IPS-20b (cell line): ENCODE measurements at regions not wholly inside any gene's neighbourhood (a gene's known extent, or its start where the extent isn't known, plus 50 kb on each side); places are given as distances from the start of the nearest gene placed in this dataset.

Experiments used
- H3K27ac ChIP-seq: one replicate; pipeline ENCODE4 v1.5.1; 2013; ENCODE audit warnings: low read length
- H3K27me3 ChIP-seq: 2 replicates; pipeline ENCODE4 v1.6.1; 2013; ENCODE audit warnings: mild to moderate bottlenecking, low read length, inconsistent platforms; ENCODE audit not compliant: insufficient read depth
- H3K36me3 ChIP-seq: 2 replicates; pipeline ENCODE4 v1.6.1; 2013; ENCODE audit warnings: low read depth, mild to moderate bottlenecking, inconsistent platforms, low read length, moderate library complexity; ENCODE audit not compliant: insufficient read depth
- H3K4me1 ChIP-seq: 2 replicates; pipeline ENCODE4 v1.6.1; 2013; ENCODE audit warnings: mild to moderate bottlenecking, control low read depth, inconsistent platforms, low read length, moderate library complexity; ENCODE audit not compliant: insufficient read depth
- H3K4me3 ChIP-seq: 2 replicates; pipeline ENCODE4 v1.5.1; 2013; ENCODE audit warnings: mild to moderate bottlenecking, low read length, inconsistent platforms
- H3K9ac ChIP-seq: 2 replicates; pipeline ENCODE4 v1.6.1; 2013; ENCODE audit warnings: low read depth, mild to moderate bottlenecking, inconsistent platforms, low read length, moderate library complexity
- H3K9me3 ChIP-seq: 2 replicates; pipeline ENCODE4 v1.6.1; 2013; ENCODE audit warnings: mild to moderate bottlenecking, low read depth, low read length, inconsistent platforms; ENCODE audit not compliant: insufficient read depth

GRCh38 chr4:104128031-104128849, 366.5 kb downstream of the CXXC4 start:
- Histone ChIP-seq H3K36me3 (no peaks in the 10 kb centered on the region), H3K27me3 (no peaks in the 10 kb centered on the region), H3K4me3 (no peak overlapping the region), H3K9me3 (no peaks in the 10 kb centered on the region), H3K27ac (no peak overlapping the region), H3K9ac (no peak overlapping the region), H3K4me1 (no peaks in the 10 kb centered on the region)

DNA sequence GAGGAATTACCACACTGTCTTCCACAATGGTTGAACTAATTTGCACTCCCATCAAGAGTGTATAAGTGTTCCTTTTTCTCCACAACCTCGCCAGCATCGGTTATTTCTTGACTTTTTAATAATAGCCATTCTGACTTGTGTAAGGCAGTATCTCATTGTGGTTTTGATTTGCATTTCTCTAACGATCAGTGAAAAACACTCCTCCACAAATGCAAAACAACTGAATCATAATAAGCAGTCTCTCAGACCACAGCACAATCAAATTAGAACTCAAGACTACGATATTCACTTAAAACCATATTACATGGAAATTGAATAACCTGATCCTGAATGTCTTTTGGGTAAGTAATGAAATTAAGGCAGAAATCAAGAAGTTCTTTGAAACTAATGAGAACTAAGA, 371.7 kb downstream of the CXXC4 start:
- Histone ChIP-seq H3K27ac (no peak overlapping the region), H3K4me1 (no peaks in the 10 kb centered on the region), H3K4me3 (no peak overlapping the region), H3K9ac (no peak overlapping the region), H3K9me3 (no peaks in the 10 kb centered on the region), H3K36me3 (no peaks in the 10 kb centered on the region), H3K27me3 (no peaks in the 10 kb centered on the region)

GRCh38 chr4:104117776-104118175, 376.9 kb downstream of the CXXC4 start:
- Histone ChIP-seq H3K27ac (no peak overlapping the region), H3K27me3 (no peaks in the 10 kb centered on the region), H3K9ac (no peak overlapping the region), H3K9me3 (peaks cover 15% of the 10 kb centered on the region), H3K36me3 (no peaks in the 10 kb centered on the region), H3K4me3 (no peak overlapping the region), H3K4me1 (no peaks in the 10 kb centered on the region)

DNA sequence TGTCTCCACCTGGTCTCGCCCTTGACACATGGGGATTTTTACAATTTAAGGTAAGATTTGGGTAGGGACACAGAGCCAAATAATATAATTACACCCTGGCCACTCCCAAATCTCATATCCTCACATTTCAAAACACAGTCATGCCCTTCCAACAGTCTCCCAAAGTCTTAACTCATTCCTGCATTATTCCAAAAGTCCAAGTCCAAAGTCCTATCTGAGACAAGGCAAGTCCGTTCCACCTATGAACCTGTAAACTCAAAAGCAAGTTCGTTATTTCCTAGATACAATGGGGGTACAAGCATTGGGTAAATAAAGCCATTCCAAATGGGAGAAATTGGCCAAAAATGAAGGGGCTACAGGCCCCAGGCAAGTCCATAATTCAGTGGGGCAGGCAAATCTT, 380.8 kb downstream of the CXXC4 start:
- no peaks in the 10 kb centered on the region for H3K36me3 ChIP-seq
- H3K27ac ChIP-seq = no peak overlapping the region
- no peaks in the 10 kb centered on the region for H3K4me1 ChIP-seq
- H3K27me3 ChIP-seq = no peaks in the 10 kb centered on the region
- H3K9ac ChIP-seq = no peak overlapping the region
- H3K4me3 ChIP-seq = no peak overlapping the region
- H3K9me3 ChIP-seq = peaks cover 15% of the 10 kb centered on the region

DNA sequence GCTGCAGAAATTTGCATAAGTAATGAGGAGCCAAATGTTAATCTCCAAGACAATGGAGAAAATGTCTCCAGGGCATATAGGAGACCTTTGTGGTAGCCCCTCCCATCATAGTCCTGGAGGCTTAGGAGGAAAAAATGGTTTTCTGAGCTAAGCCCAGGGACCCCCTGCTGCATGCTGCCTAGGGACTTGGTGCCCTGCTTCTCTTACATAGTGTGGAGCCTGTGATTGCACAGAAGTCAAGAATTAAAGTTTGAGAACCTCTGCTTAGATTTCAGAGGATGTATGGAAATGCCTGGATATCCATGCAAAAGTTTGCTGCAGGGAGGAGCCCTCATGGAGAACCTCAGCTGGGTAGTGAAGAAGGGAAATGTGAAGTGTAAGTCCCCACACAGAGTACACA, 379.4 kb upstream of the TACR3 start:
- H3K4me3 ChIP-seq = no peak overlapping the region
- H3K9ac ChIP-seq = no peak overlapping the region
- no peaks in the 10 kb centered on the region for H3K4me1 ChIP-seq
- no peaks in the 10 kb centered on the region; the same call in 1 of the 2 replicates for H3K36me3 ChIP-seq
- H3K9me3 ChIP-seq = peaks cover 49% of the 10 kb centered on the region
- no peak overlapping the region for H3K27ac ChIP-seq
- H3K27me3 ChIP-seq = no peaks in the 10 kb centered on the region

DNA sequence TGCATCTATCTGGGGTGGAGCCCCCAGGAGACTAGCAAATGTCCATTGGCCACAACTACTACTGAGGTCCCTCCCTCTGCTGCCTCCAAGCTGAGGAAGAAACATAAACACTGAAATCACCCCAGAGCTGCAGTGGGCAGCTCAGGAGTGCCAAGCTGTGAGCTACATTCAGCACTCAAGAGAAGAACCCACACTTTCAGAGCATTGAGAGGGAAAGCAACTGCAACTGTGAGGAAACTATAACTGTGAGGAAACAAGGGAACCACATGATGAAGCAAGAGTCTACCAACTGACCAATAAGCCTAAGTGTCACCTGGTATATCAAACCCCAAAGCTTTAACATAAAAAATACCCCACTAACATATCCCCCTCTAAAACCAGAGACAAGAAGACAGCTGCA, 373.5 kb upstream of the TACR3 start:
- H3K4me1 ChIP-seq = no peaks in the 10 kb centered on the region
- no peak overlapping the region for H3K9ac ChIP-seq
- H3K9me3 ChIP-seq = peaks cover 24% of the 10 kb centered on the region
- H3K4me3 ChIP-seq = no peak overlapping the region
- H3K27me3 ChIP-seq = no peaks in the 10 kb centered on the region
- no peak overlapping the region for H3K27ac ChIP-seq
- H3K36me3 ChIP-seq = no peaks in the 10 kb centered on the region

GRCh38 chr4:104073229-104073628, 353.4 kb upstream of the TACR3 start:
- Histone ChIP-seq H3K4me1 (no peaks in the 10 kb centered on the region; the same call in 1 of the 2 replicates), H3K9me3 (no peaks in the 10 kb centered on the region)

GRCh38 chr4:104066533-104066932, 346.7 kb upstream of the TACR3 start:
- Histone ChIP-seq H3K9me3 (no peaks in the 10 kb centered on the region), H3K27me3 (no peaks in the 10 kb centered on the region), H3K36me3 (no peaks in the 10 kb centered on the region), H3K9ac (no peak overlapping the region), H3K4me1 (peaks cover 7% of the 10 kb centered on the region; the same call in 1 of the 2 replicates), H3K4me3 (no peak overlapping the region), H3K27ac (no peak overlapping the region)

More at GRCh38 chr4:104073229-104073628, 353.4 kb upstream of the TACR3 start:
- Histone ChIP-seq H3K36me3 (no peaks in the 10 kb centered on the region), H3K4me3 (no peak overlapping the region), H3K27ac (no peak overlapping the region), H3K9ac (no peak overlapping the region), H3K27me3 (no peaks in the 10 kb centered on the region)

- Histone ChIP-seq H3K4me1 (peaks cover 7% of the 10 kb centered on the region; the same call in 1 of the 2 replicates), H3K9me3 (no peaks in the 10 kb centered on the region), H3K27me3 (no peaks in the 10 kb centered on the region), H3K4me3 (no peak overlapping the region), H3K9ac (no peak overlapping the region), H3K27ac (no peak overlapping the region), H3K36me3 (no peaks in the 10 kb centered on the region)
These were observed 345.1 kb upstream of the TACR3 start for GRCh38 chr4:104064646-104065577.

DNA sequence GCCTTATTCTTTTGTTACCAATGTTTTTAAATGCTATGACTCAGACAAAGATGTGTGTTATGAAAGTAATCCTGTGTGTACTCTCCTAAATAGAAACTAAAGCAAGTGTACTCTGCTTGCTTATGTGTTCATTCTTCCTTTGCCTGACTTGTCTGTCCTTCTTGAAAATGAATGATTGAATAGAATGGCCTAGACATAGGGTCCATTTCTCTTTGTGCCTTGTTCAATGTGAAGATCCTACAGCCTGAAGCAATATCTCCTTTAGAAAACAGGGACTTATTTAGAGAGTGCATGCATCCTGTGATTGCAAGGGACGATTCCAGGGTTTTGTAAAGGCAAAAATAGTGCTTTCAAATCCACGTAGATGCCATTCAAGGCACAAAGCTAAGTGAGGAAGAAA, 343.6 kb upstream of the TACR3 start:
- Histone ChIP-seq H3K36me3 (no peaks in the 10 kb centered on the region), H3K4me3 (no peak overlapping the region), H3K4me1 (peaks cover 7% of the 10 kb centered on the region; the same call in 1 of the 2 replicates)

GRCh38 chr4:104044369-104044768, 324.6 kb upstream of the TACR3 start:
- H3K9me3 ChIP-seq = no peaks in the 10 kb centered on the region
- no peak overlapping the region for H3K4me3 ChIP-seq
- H3K9ac ChIP-seq = no peak overlapping the region
- no peaks in the 10 kb centered on the region for H3K27me3 ChIP-seq
- H3K4me1 ChIP-seq = no peaks in the 10 kb centered on the region
- H3K27ac ChIP-seq = no peak overlapping the region
- no peaks in the 10 kb centered on the region for H3K36me3 ChIP-seq

More for the DNA sequence above, 343.6 kb upstream of the TACR3 start:
- Histone ChIP-seq H3K9ac (no peak overlapping the region), H3K27ac (no peak overlapping the region), H3K27me3 (no peaks in the 10 kb centered on the region), H3K9me3 (no peaks in the 10 kb centered on the region)
